ENCODE measurements at regions not wholly inside any gene's neighbourhood (a gene's known extent, or its start where the extent isn't known, plus 50 kb on each side); places are given as distances from the start of the nearest gene placed in this dataset.

- H3K27me3 Mint-ChIP-seq (ENCODE audit: low read depth), result no peaks in the 10 kb centered on the region
- H3K18ac ChIP-seq (ENCODE audit: insufficient read length, low read depth, low read length), result no peak overlapping the region
- H3K14ac ChIP-seq (ENCODE audit: insufficient read depth, low read length), result no peak overlapping the region
- no peaks in the 10 kb centered on the region for H4K20me1 ChIP-seq (ENCODE audit: control insufficient read depth, insufficient read depth, insufficient read length)
- H4K8ac ChIP-seq (replicated peaks; ENCODE audit: insufficient read length, low read depth, low read length), result no peak overlapping the region
- H3K27ac Mint-ChIP-seq, result no peak overlapping the region
- H3K9me3 Mint-ChIP-seq, result peaks cover 9 to 10% of the 10 kb centered on the region in 2 experiments; a peak in 4 of 5 replicates
- H3K4me2 ChIP-seq (ENCODE audit: insufficient read depth, insufficient read length, low read length), result no peak overlapping the region
- DNase-seq, result no peak
- H3T11ph ChIP-seq (ENCODE audit: low read length), result no peak overlapping the region
- no peak overlapping the region for H2AK5ac ChIP-seq (ENCODE audit: insufficient read length, low read length)
- no peak overlapping the region for H2BK5ac ChIP-seq (ENCODE audit: insufficient read length, low read length)
- H3K23ac ChIP-seq (ENCODE audit: insufficient read length, low read depth, low read length), result no peak overlapping the region
- no peaks in the 10 kb centered on the region for H3K4me1 ChIP-seq (ENCODE audit: insufficient read depth, low read length)
- peaks cover 0 to 12% (median 5%) of the 10 kb centered on the region in 3 experiments; a peak in 4 of 7 replicates for H3K36me3 Mint-ChIP-seq (ENCODE audit: insufficient read depth in 1 of 3, low read depth in 3 of 3)
- H3K9me3 ChIP-seq (ENCODE audit: control insufficient read depth, low read depth, low read length), result no peaks in the 10 kb centered on the region
- no peak overlapping the region for H2AFZ ChIP-seq (ENCODE audit: low read length)
- no peak overlapping the region for H2BK120ac ChIP-seq (ENCODE audit: low read depth, low read length, poor library complexity, severe bottlenecking)
- no peak overlapping the region for H3K4ac ChIP-seq (ENCODE audit: low read depth, low read length)
- no peak overlapping the region for H3K27ac ChIP-seq (ENCODE audit: insufficient read length, low read depth, low read length)
- H3K79me2 ChIP-seq (ENCODE audit: insufficient read depth, low read length), result no peaks in the 10 kb centered on the region
- WGBS (ENCODE audit: extremely low coverage, insufficient read length, low lambda C conversion rate), result no CpG with 5 or more reads among the region's 3 CpGs
- H3K4me3 Mint-ChIP-seq, result no peak overlapping the region
- no peak overlapping the region for H3K9ac ChIP-seq (ENCODE audit: extremely low read depth, insufficient read length, low read length)
- H3K79me1 ChIP-seq (ENCODE audit: insufficient read depth, low read depth, low read length, poor library complexity, severe bottlenecking), result no peaks in the 10 kb centered on the region
- TF ChIP-seq CTCF (conservative IDR thresholded peaks at IDR 0.05), result no peak
- no peak overlapping the region for H4K91ac ChIP-seq (ENCODE audit: insufficient read length, low read depth, low read length)
- no peak overlapping the region for H2BK12ac ChIP-seq (ENCODE audit: insufficient read length, low read depth, low read length)
- peaks cover 5% of the 10 kb centered on the region in 2 experiments for H3K4me1 Mint-ChIP-seq
- no peak overlapping the region for H3K56ac ChIP-seq (ENCODE audit: insufficient read length, low read depth, low read length)
- H2BK15ac ChIP-seq (ENCODE audit: low read depth, low read length), result no peak overlapping the region
- H4K5ac ChIP-seq (ENCODE audit: insufficient read length, low read depth, low read length), result no peak overlapping the region
- no peak overlapping the region for H2BK20ac ChIP-seq (ENCODE audit: low read depth, low read length, poor library complexity, severe bottlenecking)
- H3K23me2 ChIP-seq (ENCODE audit: insufficient read length, low read depth, low read length, poor library complexity, severe bottlenecking), result no peaks in the 10 kb centered on the region
- H3K27me3 ChIP-seq (ENCODE audit: insufficient read depth, low read length), result no peaks in the 10 kb centered on the region
These were observed 159.1 kb downstream of the IRS1 start for GRCh38 chr2:226640501-226640900.

All from H9 (cell line).